ENCODE measurements at regions not wholly inside any gene's neighbourhood (a gene's known extent, or its start where the extent isn't known, plus 50 kb on each side); places are given as distances from the start of the nearest gene placed in this dataset.

DNA sequence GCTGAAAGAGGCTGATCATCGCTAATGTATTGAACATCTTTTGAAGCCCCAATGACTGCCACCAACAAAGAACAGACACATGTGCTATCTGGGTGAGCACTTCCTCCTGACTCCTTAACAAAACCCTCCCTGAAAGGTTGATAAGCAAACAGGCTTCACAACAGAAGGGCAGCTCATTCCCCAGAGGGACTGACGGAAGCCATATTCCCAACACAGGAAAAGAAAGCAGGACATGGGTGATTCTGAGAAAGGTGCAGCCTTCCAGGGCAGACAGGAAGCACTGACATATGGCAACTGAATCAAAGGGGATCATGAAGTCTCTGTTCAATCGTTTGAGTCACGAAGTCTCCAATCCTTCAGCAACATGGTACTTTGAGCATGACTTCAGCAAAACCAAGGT, 929.0 kb downstream of the MCTP2 start:
- no peaks in the 10 kb centered on the region for H3K9me3 ChIP-seq
- H3K4me3 ChIP-seq = no peak overlapping the region
- H3K27me3 ChIP-seq = no peaks in the 10 kb centered on the region
- H3K36me3 ChIP-seq = no peaks in the 10 kb centered on the region
- intact Hi-C loops (cut with DNase I; ENCODE audit: low total_unique reads) = no loop called here
- TF ChIP-seq CTCF (IDR thresholded peaks at IDR 0.05) = no peak
- peaks cover 0 to 31% (median 13%) of the 10 kb centered on the region in 4 donors for H3K4me1 ChIP-seq
- peak overlapping the region in 1 of 2 donors; percentile 74 for H3K27ac ChIP-seq
- DNase-seq = no peak

- peak in 1 of 2 donors; percentile 21 for DNase-seq
- H3K4me3 ChIP-seq = no peak overlapping the region
- peak overlapping the region; percentile 66 to 74 for H3K27ac ChIP-seq
- TF ChIP-seq CTCF (IDR thresholded peaks at IDR 0.05) = no peak
- intact Hi-C loops (cut with DNase I; ENCODE audit: low total_unique reads) = no loop called here
- peaks cover 0 to 31% (median 13%) of the 10 kb centered on the region in 4 donors for H3K4me1 ChIP-seq
- no peaks in the 10 kb centered on the region for H3K27me3 ChIP-seq
- no peaks in the 10 kb centered on the region for H3K9me3 ChIP-seq
- H3K36me3 ChIP-seq = no peaks in the 10 kb centered on the region
Observed at GRCh38 chr15:95162069-95162468, 930.7 kb downstream of the MCTP2 start.

DNA sequence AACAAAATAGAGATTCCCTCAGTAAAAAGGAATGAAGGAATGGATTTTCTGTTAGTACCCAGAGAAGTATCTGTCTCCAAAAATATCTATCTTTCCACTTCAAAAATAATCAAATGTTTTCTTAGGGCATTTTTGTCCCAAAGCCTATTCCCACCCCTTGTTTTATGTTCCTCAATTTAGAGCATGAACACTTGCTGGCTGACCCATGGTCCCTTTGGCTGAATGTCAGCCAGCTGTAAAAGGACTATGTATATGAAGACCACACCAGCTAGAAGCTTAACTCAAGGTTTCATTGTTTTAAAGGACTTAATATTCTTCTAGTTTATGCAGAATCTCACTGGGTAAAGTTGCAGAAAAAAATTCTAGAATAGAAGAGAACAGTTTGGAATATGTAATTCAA, 931.2 kb downstream of the MCTP2 start:
- Histone ChIP-seq H3K4me1 (peaks cover 0 to 31% (median 13%) of the 10 kb centered on the region in 4 donors), H3K27ac (peak overlapping the region; percentile 66 to 74), H3K9me3 (no peaks in the 10 kb centered on the region), H3K27me3 (no peaks in the 10 kb centered on the region), H3K4me3 (no peak overlapping the region), H3K36me3 (no peaks in the 10 kb centered on the region)
- DNase-seq = peak in 1 of 2 donors; percentile 23
- intact Hi-C loops (cut with DNase I; ENCODE audit: low total_unique reads) = no loop called here
- no peak for TF ChIP-seq CTCF (IDR thresholded peaks at IDR 0.05)

DNA sequence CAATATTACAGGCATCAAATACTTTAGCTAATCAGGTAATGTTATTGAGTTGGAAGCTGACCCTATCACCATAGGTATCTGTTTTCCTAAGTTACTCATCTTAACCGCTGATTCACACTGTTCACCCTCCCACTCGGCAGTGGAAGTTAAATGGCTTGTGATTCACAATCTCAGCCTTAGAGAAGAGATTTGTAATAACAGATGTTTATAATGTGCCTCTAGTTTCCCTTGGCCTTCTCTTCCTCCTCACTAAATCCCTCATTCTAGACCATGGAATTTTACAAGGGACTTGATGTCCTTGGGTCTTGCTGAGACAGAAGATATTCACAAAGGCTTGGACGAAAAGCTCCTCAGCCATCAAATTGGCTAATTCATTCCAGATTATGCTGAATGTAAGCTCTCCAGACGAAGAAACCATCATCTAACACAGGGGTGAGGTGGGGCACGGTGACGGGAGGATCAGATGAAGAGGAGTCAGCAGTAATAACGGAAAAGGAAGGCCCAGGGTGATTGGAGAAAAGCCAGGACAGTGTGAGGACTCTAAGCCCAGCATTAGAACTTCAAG, 931.7 kb downstream of the MCTP2 start:
- Histone ChIP-seq H3K4me1 (peaks cover 0 to 31% (median 13%) of the 10 kb centered on the region in 4 donors), H3K9me3 (no peaks in the 10 kb centered on the region), H3K27ac (peak overlapping the region; percentile 66 to 74), H3K4me3 (no peak overlapping the region), H3K36me3 (no peaks in the 10 kb centered on the region), H3K27me3 (no peaks in the 10 kb centered on the region)
- intact Hi-C loops (cut with DNase I; ENCODE audit: low total_unique reads) = no loop called here
- DNase-seq = peak in 1 of 2 donors; percentile 56
- TF ChIP-seq CTCF (IDR thresholded peaks at IDR 0.05) = no peak

DNA sequence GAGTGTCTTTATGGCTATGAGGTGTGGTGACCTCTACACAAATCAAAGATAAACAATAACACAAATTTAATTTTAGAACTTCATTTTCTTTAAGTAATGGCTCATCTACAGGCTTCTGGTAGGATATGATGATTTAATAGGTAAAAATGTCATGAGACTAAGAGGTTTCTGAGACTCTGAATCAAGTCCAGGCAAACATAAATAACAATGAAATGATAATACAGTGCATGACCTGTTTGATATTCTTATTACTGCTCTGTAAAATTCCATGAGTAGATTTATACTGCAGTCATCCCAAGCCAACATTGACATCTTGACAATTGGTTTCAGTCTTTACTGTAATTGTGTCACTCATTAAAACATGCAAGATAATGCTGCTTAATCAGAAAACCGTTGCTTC, 936.8 kb downstream of the MCTP2 start:
- TF ChIP-seq CTCF (IDR thresholded peaks at IDR 0.05) = no peak
- intact Hi-C loops (cut with DNase I; ENCODE audit: low total_unique reads) = no loop called here
- no peak overlapping the region for H3K4me3 ChIP-seq
- no peaks in the 10 kb centered on the region for H3K9me3 ChIP-seq
- H3K36me3 ChIP-seq = no peaks in the 10 kb centered on the region
- no peak for DNase-seq
- no peaks in the 10 kb centered on the region for H3K27me3 ChIP-seq
- peak overlapping the region; percentile 85 to 86 for H3K27ac ChIP-seq
- peaks cover 0 to 40% (median 14%) of the 10 kb centered on the region in 4 donors for H3K4me1 ChIP-seq
